IMR-90 (cell line): ENCODE measurements at regions not wholly inside any gene's neighbourhood (a gene's known extent, or its start where the extent isn't known, plus 50 kb on each side); places are given as distances from the start of the nearest gene placed in this dataset.

Experiments used
- ATAC-seq: fragments of 200-7000 bp; cut with Tn5 transposase; 2 replicates; pipeline ENCODE4 v1.9.1; 2020; ENCODE audit warnings: low read depth, mild to moderate bottlenecking, moderate library complexity
- BruUV-seq: library from RNA; stranded (reverse); fragments of 400-500 nt; replicated peaks from 2 replicates; lab custom pipeline; 2021; lab: Mats Ljungman, UMichigan
- CTCF ChIA-PET: fragments of 300-600 bp; formaldehyde crosslinking; extraction: SDS; loops from one replicate; lab custom pipeline; 2021; ENCODE audit warnings: antibody characterized with exemption; lab: Yijun Ruan, JAX
- POLR2A ChIA-PET: fragments of 300-600 bp; sonication (Branson Sonifier 250); formaldehyde crosslinking; loops from one replicate; lab custom pipeline; 2022; ENCODE audit warnings: antibody characterized with exemption; ENCODE audit not compliant: unreplicated experiment; lab: Charles Lee
- DNase-seq: peaks from one replicate; pipeline ENCODE4 v3.0.0; 2013
- H2AFZ ChIP-seq: replicated peaks from 2 replicates; pipeline ENCODE3; 2013; ENCODE audit warnings: low read length, mild to moderate bottlenecking; ENCODE audit not compliant: poor library complexity
- H2AK5ac ChIP-seq: 2 replicates; pipeline ENCODE4 v1.6.1; 2013; ENCODE audit warnings: low read depth, low read length, inconsistent platforms
- H2AK9ac ChIP-seq: replicated peaks from 2 replicates; pipeline ENCODE3; 2013; ENCODE audit warnings: mild to moderate bottlenecking, low read depth, low read length, moderate library complexity; ENCODE audit not compliant: poor library complexity
- H2BK120ac ChIP-seq: 2 replicates; pipeline ENCODE4 v1.6.1; 2013; ENCODE audit warnings: low read depth, low read length, inconsistent platforms
- H2BK15ac ChIP-seq: 3 replicates; pipeline ENCODE4 v1.6.1; 2013; ENCODE audit warnings: low read depth, low read length, inconsistent platforms
- H2BK20ac ChIP-seq: 2 replicates; pipeline ENCODE4 v1.6.1; 2013; ENCODE audit warnings: low read depth, mild to moderate bottlenecking, inconsistent platforms, low read length, moderate library complexity
- H2BK5ac ChIP-seq: 2 replicates; pipeline ENCODE4 v1.6.1; 2013; ENCODE audit warnings: mild to moderate bottlenecking, low read depth, low read length, inconsistent platforms; ENCODE audit not compliant: poor library complexity, severe bottlenecking
- H3K14ac ChIP-seq: replicated peaks from 2 replicates; pipeline ENCODE4 v1.6.1; 2013; ENCODE audit warnings: low read depth, low read length, inconsistent platforms
- H3K18ac ChIP-seq: 2 replicates; pipeline ENCODE4 v1.6.1; 2013; ENCODE audit warnings: low read depth, low read length, control low read depth
- H3K23ac ChIP-seq: 2 replicates; pipeline ENCODE4 v1.6.1; 2013; ENCODE audit warnings: low read depth, low read length, inconsistent platforms
- H3K27ac ChIP-seq: 2 replicates; pipeline ENCODE4 v1.5.1; 2013; ENCODE audit warnings: mild to moderate bottlenecking, control low read depth, low read length; ENCODE audit not compliant: insufficient read depth
- H3K27me3 ChIP-seq: 2 replicates; pipeline ENCODE4 v1.6.1; 2013; ENCODE audit warnings: low read length; ENCODE audit not compliant: control insufficient read depth, insufficient read depth
- H3K36me3 ChIP-seq: 2 replicates; pipeline ENCODE4 v1.6.1; 2013; ENCODE audit warnings: low read length, mixed read lengths; ENCODE audit not compliant: control insufficient read depth, insufficient read depth
- H3K4ac ChIP-seq: 2 replicates; pipeline ENCODE4 v1.6.1; 2013; ENCODE audit warnings: low read depth, low read length, inconsistent platforms
- H3K4me1 ChIP-seq: 2 replicates; pipeline ENCODE4 v1.6.1; 2013; ENCODE audit warnings: low read length, mixed read lengths; ENCODE audit not compliant: control insufficient read depth, insufficient read depth
- H3K4me2 ChIP-seq: 2 replicates; pipeline ENCODE4 v1.6.1; 2013; ENCODE audit warnings: low read depth, mild to moderate bottlenecking, control low read depth, low read length, moderate library complexity
- H3K4me3 ChIP-seq: 2 replicates; pipeline ENCODE4 v1.5.1; 2013; ENCODE audit warnings: low read depth, mild to moderate bottlenecking, control low read depth, low read length, moderate library complexity; ENCODE audit not compliant: insufficient read depth
- H3K56ac ChIP-seq: 2 replicates; pipeline ENCODE4 v1.6.1; 2013; ENCODE audit warnings: low read length, inconsistent platforms; ENCODE audit not compliant: insufficient read depth; ENCODE audit errors: extremely low read depth
- H3K79me1 ChIP-seq, 2 experiments: 2 replicates each; pipeline ENCODE4 v1.6.1; 2013; ENCODE audit warnings: low read length in 2 of 2, inconsistent platforms in 1 of 2, low read depth in 1 of 2
- H3K9ac ChIP-seq: 2 replicates; pipeline ENCODE4 v1.6.1; 2013; ENCODE audit warnings: low read depth, low read length, control low read depth
- H3K9me1 ChIP-seq: 2 replicates; pipeline ENCODE4 v1.6.1; 2013; ENCODE audit warnings: low read length, inconsistent platforms; ENCODE audit not compliant: insufficient read depth
- H3K9me3 ChIP-seq: 2 replicates; pipeline ENCODE4 v1.6.1; 2013; ENCODE audit warnings: low read length; ENCODE audit not compliant: control insufficient read depth, insufficient read depth
- H4K20me1 ChIP-seq: 2 replicates; pipeline ENCODE4 v1.6.1; 2013; ENCODE audit warnings: low read length, inconsistent platforms; ENCODE audit not compliant: insufficient read depth
- H4K5ac ChIP-seq: 2 replicates; pipeline ENCODE4 v1.6.1; 2013; ENCODE audit warnings: mild to moderate bottlenecking, low read depth, low read length, control low read depth
- H4K8ac ChIP-seq, 2 experiments: 2 replicates each; pipeline ENCODE4 v1.6.1; 2013; ENCODE audit warnings: low read depth in 2 of 2, low read length in 2 of 2, control low read depth in 1 of 2, inconsistent platforms in 1 of 2
- H4K91ac ChIP-seq: 2 replicates; pipeline ENCODE4 v1.6.1; 2013; ENCODE audit warnings: low read depth, low read length, inconsistent platforms; ENCODE audit not compliant: insufficient read depth
- BHLHE40 ChIP-seq: fragments of 150-350 bp; IDR thresholded peaks from 2 replicates; pipeline ENCODE4 v1.6.1; 2016; ENCODE audit warnings: mild to moderate bottlenecking, low read depth, low read length
- CEBPB ChIP-seq: IDR thresholded peaks from 2 replicates; pipeline ENCODE4 v1.6.1; 2012; ENCODE audit warnings: low read depth, low read length, improper control_type of control experiment
- CHD1 ChIP-seq: IDR thresholded peaks from 2 replicates; pipeline ENCODE4 v1.6.1; 2012; ENCODE audit warnings: low read depth, low read length, improper control_type of control experiment
- CTCF ChIP-seq: conservative IDR thresholded peaks from 2 replicates; pipeline ENCODE4 v1.5.1; 2012; ENCODE audit warnings: mild to moderate bottlenecking, low read depth, low read length, improper control_type of control experiment
- ELK1 ChIP-seq: fragments of 150-350 bp; IDR thresholded peaks from 2 replicates; pipeline ENCODE4 v1.6.1; 2016; ENCODE audit warnings: low read depth, mild to moderate bottlenecking, low read length, moderate library complexity, borderline replicate concordance
- FOS ChIP-seq: fragments of 150-350 bp; IDR thresholded peaks from 2 replicates; pipeline ENCODE4 v1.6.1; 2016; ENCODE audit warnings: low read depth, low read length
- MAFK ChIP-seq: IDR thresholded peaks from 2 replicates; pipeline ENCODE4 v1.6.1; 2012; ENCODE audit warnings: low read depth, low read length, improper control_type of control experiment
- MAZ ChIP-seq: IDR thresholded peaks from 2 replicates; pipeline ENCODE4 v1.6.1; 2012; ENCODE audit warnings: low read depth, mild to moderate bottlenecking, low read length, improper control_type of control experiment, moderate library complexity, borderline replicate concordance
- MXI1 ChIP-seq: IDR thresholded peaks from 2 replicates; pipeline ENCODE4 v1.6.1; 2012; ENCODE audit warnings: low read depth, mild to moderate bottlenecking, low read length, moderate library complexity, borderline replicate concordance
- NFE2L2 ChIP-seq: fragments of 150-350 bp; IDR thresholded peaks from 2 replicates; pipeline ENCODE4 v1.6.1; 2016; ENCODE audit warnings: low read depth, mild to moderate bottlenecking, low read length
- POLR2A ChIP-seq: IDR thresholded peaks from 2 replicates; pipeline ENCODE4 v1.6.1; 2012; ENCODE audit warnings: mild to moderate bottlenecking, low read depth, low read length
- RAD21 ChIP-seq: IDR thresholded peaks from 2 replicates; pipeline ENCODE4 v1.6.1; 2012; ENCODE audit warnings: low read length, improper control_type of control experiment
- RCOR1 ChIP-seq: IDR thresholded peaks from 2 replicates; pipeline ENCODE4 v1.6.1; 2012; ENCODE audit warnings: mild to moderate bottlenecking, low read length, improper control_type of control experiment; ENCODE audit not compliant: insufficient replicate concordance
- RFX5 ChIP-seq: IDR thresholded peaks from 2 replicates; pipeline ENCODE4 v1.8.0; 2012; ENCODE audit warnings: low read depth, mild to moderate bottlenecking, low read length, moderate library complexity
- SMC3 ChIP-seq: fragments of 150-350 bp; IDR thresholded peaks from 2 replicates; pipeline ENCODE4 v1.6.1; 2016; ENCODE audit warnings: low read depth, mild to moderate bottlenecking, antibody characterized with exemption, low read length, moderate library complexity
- USF2 ChIP-seq: fragments of 150-350 bp; IDR thresholded peaks from 2 replicates; pipeline ENCODE4 v1.6.1; 2017; ENCODE audit warnings: mild to moderate bottlenecking, antibody characterized with exemption, low read length, low read depth
- WGBS, 2 experiments: methylation state at CpG; one replicate each; pipeline versions ENCODE4 v1.1.5 to v1.1.7; 2013; ENCODE audit warnings: missing lambda C conversion rate in 2 of 2; ENCODE audit not compliant: insufficient read length in 1 of 2; ENCODE audit errors: extremely low coverage in 2 of 2; 5-methylcytosine and 5-hydroxymethylcytosine counted together
- dilution Hi-C: fragments of 300-500 bp; cut with HindIII; formaldehyde crosslinking; loops from one replicate; pipeline ENCODE4 v1.14.3; 2018; ENCODE audit warnings: low sequenced_read_pairs; ENCODE audit not compliant: unreplicated experiment
- in situ Hi-C: fragments of 300-500 bp; cut with MboI; formaldehyde crosslinking; loops from 3 replicates; pipeline ENCODE4 v1.14.3; 2019; ENCODE audit warnings: low sequenced_read_pairs, inconsistent platforms, mixed read lengths
- intact Hi-C: fragments of 100-400 bp; cut with micrococcal nuclease; formaldehyde crosslinking; loops from 2 replicates; pipeline ENCODE4 v1.10.0; 2022

GRCh38 chr7:53094827-53095226 lies 59.4 kb downstream of the POM121L12 start:
- ATAC-seq (no peak), DNase-seq (no peak)
- in situ Hi-C loops (no loop called here), intact Hi-C loops (no loop called here), dilution Hi-C loops (no loop called here)
- Histone ChIP-seq H2BK20ac (no peak overlapping the region), H2AFZ (no peak overlapping the region), H4K91ac (no peak overlapping the region), H4K20me1 (no peaks in the 10 kb centered on the region), H4K5ac (no peak overlapping the region), H3K4me1 (no peaks in the 10 kb centered on the region), H3K56ac (no peak overlapping the region), H2BK5ac (no peak overlapping the region), H3K4me2 (no peak overlapping the region), H3K23ac (no peak overlapping the region), H2BK120ac (no peak overlapping the region), H3K9ac (no peak overlapping the region), H3K4me3 (no peak overlapping the region), H3K4ac (no peak overlapping the region), H3K27ac (no peak overlapping the region), H2AK5ac (no peak overlapping the region), H4K8ac (no peak overlapping the region), H3K27me3 (no peaks in the 10 kb centered on the region), H3K18ac (no peak overlapping the region), H3K79me1 (no peaks in the 10 kb centered on the region), H2BK15ac (no peak overlapping the region), H3K9me1 (no peaks in the 10 kb centered on the region), H2AK9ac (no peak overlapping the region), H3K9me3 (peaks cover 7% of the 10 kb centered on the region), H3K14ac (no peak overlapping the region), H3K36me3 (no peaks in the 10 kb centered on the region)
- ChIA-PET CTCF (no interaction called here), POLR2A (no interaction called here)
- no CpG with 5 or more reads among the region's 2 CpGs for WGBS, 2 experiments
- no TSS peak for BruUV-seq
- no peak for TF ChIP-seq SMC3
- TF ChIP-seq BHLHE40: no peak
- no peak for TF ChIP-seq MXI1
- TF ChIP-seq NFE2L2: no peak
- TF ChIP-seq RCOR1: no peak
- TF ChIP-seq MAFK: no peak
- TF ChIP-seq FOS: no peak
- TF ChIP-seq RFX5: no peak
- no peak for TF ChIP-seq MAZ
- no peak for TF ChIP-seq CTCF
- TF ChIP-seq CEBPB: no peak
- TF ChIP-seq ELK1: no peak
- TF ChIP-seq POLR2A: no peak
- no peak for TF ChIP-seq USF2
- TF ChIP-seq CHD1: no peak
- TF ChIP-seq RAD21: no peak
